ENCODE measurements at regions not wholly inside any gene's neighbourhood (a gene's known extent, or its start where the extent isn't known, plus 50 kb on each side); places are given as distances from the start of the nearest gene placed in this dataset.

- H2BK120ac ChIP-seq (ENCODE audit: low read depth, low read length): no peak overlapping the region
- 62% methylated on average over 4 of the region's 20 CpGs; no CpG with 5 or more reads in 1 of the 2 experiments for WGBS, 2 experiments (ENCODE audit: extremely low coverage in 2 of 2, insufficient read length in 1 of 2)
- H3K4me2 ChIP-seq (ENCODE audit: low read depth, low read length): no peak overlapping the region
Observed at GRCh38 chr3:182364723-182365650, 428.3 kb upstream of the ATP11B start.

More at GRCh38 chr3:182364723-182365650, 428.3 kb upstream of the ATP11B start:
- no peak overlapping the region for H4K5ac ChIP-seq (ENCODE audit: low read depth, low read length)
- no peaks in the 10 kb centered on the region for H3K9me1 ChIP-seq (ENCODE audit: insufficient read depth, low read length)
- no peaks in the 10 kb centered on the region for H3K4me1 ChIP-seq (ENCODE audit: control insufficient read depth, insufficient read depth, low read length)
- H4K8ac ChIP-seq (ENCODE audit: low read depth in 2 of 2, low read length in 2 of 2): no peak overlapping the region
- no peak overlapping the region for H3K27ac ChIP-seq (ENCODE audit: insufficient read depth, low read length)
- H3K9me3 ChIP-seq (ENCODE audit: control insufficient read depth, insufficient read depth, low read length): peaks cover 12% of the 10 kb centered on the region
- no peaks in the 10 kb centered on the region for H3K79me1 ChIP-seq (ENCODE audit: low read depth in 1 of 2, low read length in 2 of 2)
- H2AFZ ChIP-seq (replicated peaks; ENCODE audit: low read length, poor library complexity): no peak overlapping the region
- DNase-seq (no peak), ATAC-seq (ENCODE audit: low read depth) (no peak)
- H3K14ac ChIP-seq (replicated peaks; ENCODE audit: low read depth, low read length): no peak overlapping the region
- dilution Hi-C loops (cut with HindIII; ENCODE audit: low sequenced_read_pairs, unreplicated experiment): no loop called here
- no peaks in the 10 kb centered on the region for H3K27me3 ChIP-seq (ENCODE audit: control insufficient read depth, insufficient read depth, low read length)
- BruUV-seq (replicated peaks): no TSS peak
- POLR2A ChIA-PET (ENCODE audit: unreplicated experiment): no interaction called here
- in situ Hi-C loops (cut with MboI; ENCODE audit: low sequenced_read_pairs): no loop called here
- no peak overlapping the region for H2AK5ac ChIP-seq (ENCODE audit: low read depth, low read length)
- H2BK20ac ChIP-seq (ENCODE audit: low read depth, low read length): no peak overlapping the region
- intact Hi-C loops (cut with micrococcal nuclease): no loop called here
- no peak overlapping the region for H4K91ac ChIP-seq (ENCODE audit: insufficient read depth, low read depth, low read length)
- CTCF ChIA-PET: interaction anchor here (0.7 kb wide), 1 partner anchor 1132 kb away, joined by 3 read pairs; no protein-coding TSS in a partner anchor
- H3K4ac ChIP-seq (ENCODE audit: low read depth, low read length): no peak overlapping the region
- no peak overlapping the region for H3K18ac ChIP-seq (ENCODE audit: low read depth, low read length)
- H2AK9ac ChIP-seq (replicated peaks; ENCODE audit: low read depth, low read length, poor library complexity): no peak overlapping the region
- TF ChIP-seq RFX5 (IDR thresholded peaks at IDR 0.05; ENCODE audit: low read depth, low read length) (no peak), USF2 (IDR thresholded peaks at IDR 0.05; ENCODE audit: low read depth, low read length) (no peak), FOS (IDR thresholded peaks at IDR 0.05; ENCODE audit: low read depth, low read length) (no peak), CHD1 (IDR thresholded peaks at IDR 0.05; ENCODE audit: low read depth, low read length) (no peak), ELK1 (IDR thresholded peaks at IDR 0.05; ENCODE audit: borderline replicate concordance, low read depth, low read length) (no peak), CEBPB (IDR thresholded peaks at IDR 0.05; ENCODE audit: low read depth, low read length) (no peak)
- H3K23ac ChIP-seq (ENCODE audit: low read depth, low read length): no peak overlapping the region
- H3K9ac ChIP-seq (ENCODE audit: low read depth, low read length): no peak overlapping the region
- no peak overlapping the region for H3K56ac ChIP-seq (ENCODE audit: extremely low read depth, insufficient read depth, low read length)
- H3K36me3 ChIP-seq (ENCODE audit: control insufficient read depth, insufficient read depth, low read length): no peaks in the 10 kb centered on the region
- no peak overlapping the region for H2BK15ac ChIP-seq (ENCODE audit: low read depth, low read length)
- H3K4me3 ChIP-seq (ENCODE audit: insufficient read depth, low read depth, low read length): no peak overlapping the region
- no peak overlapping the region for H2BK5ac ChIP-seq (ENCODE audit: low read depth, low read length, poor library complexity, severe bottlenecking)
- no peaks in the 10 kb centered on the region for H4K20me1 ChIP-seq (ENCODE audit: insufficient read depth, low read length)
